COLO668 (cell line): ENCODE measurements at regions not wholly inside any gene's neighbourhood (a gene's known extent, or its start where the extent isn't known, plus 50 kb on each side); places are given as distances from the start of the nearest gene placed in this dataset.

ENCODE experiments used
- DNase-seq: peaks from one replicate; lab custom pipeline; 2025; ENCODE audit not compliant: unreplicated experiment; lab: John Stamatoyannopoulos, UW

- no peak for DNase-seq
These were observed 157.9 kb downstream of the RPS12 start for GRCh38 chr6:132972254-132972653.

- no peak for DNase-seq
These were observed 158.6 kb downstream of the RPS12 start for GRCh38 chr6:132972971-132973370.

- DNase-seq = no peak
These were observed 159.2 kb downstream of the RPS12 start for GRCh38 chr6:132973514-132973993.

GRCh38 chr6:132974122-132974521 lies 159.8 kb downstream of the RPS12 start:
- DNase-seq = no peak

GRCh38 chr6:132977413-132977812 lies 163.0 kb downstream of the RPS12 start:
- no peak for DNase-seq

GRCh38 chr6:132978685-132979084 lies 164.3 kb downstream of the RPS12 start:
- no peak for DNase-seq

GRCh38 chr6:132993738-132994137 lies 179.4 kb downstream of the RPS12 start:
- DNase-seq = no peak

GRCh38 chr6:132995009-132995408 lies 180.6 kb downstream of the RPS12 start:
- no peak for DNase-seq

- DNase-seq = no peak
These were observed 181.1 kb downstream of the RPS12 start for GRCh38 chr6:132995432-132995831.

GRCh38 chr6:132998418-132998817 lies 184.0 kb downstream of the RPS12 start:
- no peak for DNase-seq

- no peak for DNase-seq
These were observed 186.7 kb downstream of the RPS12 start for GRCh38 chr6:133001040-133001565.

GRCh38 chr6:133004304-133004884 lies 190.0 kb downstream of the RPS12 start:
- no peak for DNase-seq

- no peak for DNase-seq
These were observed 198.4 kb downstream of the RPS12 start for GRCh38 chr6:133012774-133013173.

- DNase-seq = no peak
These were observed 202.3 kb downstream of the RPS12 start for GRCh38 chr6:133016631-133017030.

GRCh38 chr6:133017581-133017980 lies 203.2 kb downstream of the RPS12 start:
- no peak for DNase-seq

GRCh38 chr6:133026705-133027104 lies 212.3 kb downstream of the RPS12 start:
- no peak for DNase-seq

- no peak for DNase-seq
These were observed 207.9 kb upstream of the EYA4 start for GRCh38 chr6:133033263-133033662.

GRCh38 chr6:133034509-133035206 lies 206.5 kb upstream of the EYA4 start:
- no peak for DNase-seq

- no peak for DNase-seq
These were observed 200.9 kb upstream of the EYA4 start for GRCh38 chr6:133040094-133040802.

GRCh38 chr6:133040803-133041419 lies 200.2 kb upstream of the EYA4 start:
- DNase-seq = no peak

GRCh38 chr6:133042550-133043120 lies 198.5 kb upstream of the EYA4 start:
- no peak for DNase-seq
